ENCODE measurements at regions not wholly inside any gene's neighbourhood (a gene's known extent, or its start where the extent isn't known, plus 50 kb on each side); places are given as distances from the start of the nearest gene placed in this dataset.

DNA sequence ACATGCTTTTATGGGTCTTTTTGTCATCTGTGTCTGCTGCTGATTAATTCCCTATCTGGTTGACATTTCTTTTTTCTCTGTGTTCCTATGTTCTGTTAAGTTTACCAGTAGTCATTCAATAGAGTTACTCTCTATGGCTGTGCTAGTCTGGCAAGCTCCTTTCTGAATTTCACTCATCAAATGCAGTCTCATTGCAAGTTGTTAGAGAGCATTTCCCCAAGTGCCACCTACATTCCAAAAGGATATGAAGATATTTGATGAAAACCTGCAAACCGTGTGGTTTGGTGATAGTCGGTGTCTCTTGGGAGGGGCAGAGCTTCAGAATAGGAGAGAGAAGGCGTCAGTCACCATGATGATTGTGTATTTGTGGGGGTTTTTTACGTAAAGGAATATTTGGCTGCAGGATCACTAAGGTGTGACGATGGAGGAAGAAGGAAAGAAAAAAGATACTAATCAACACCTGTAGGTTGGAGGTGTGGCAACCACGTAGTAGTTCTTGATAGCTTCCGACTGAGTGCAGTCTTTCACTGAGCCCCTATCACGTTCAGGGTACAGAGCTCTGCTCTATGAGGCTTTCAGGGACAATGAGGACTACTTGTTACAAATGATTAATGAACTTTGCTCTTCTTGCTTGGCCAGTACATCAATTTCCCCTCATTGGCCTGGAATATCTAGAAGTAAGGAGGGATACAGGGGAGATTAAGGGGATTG lies 73.1 kb upstream of the TNFAIP3 start:
- H3K27me3 ChIP-seq (ENCODE audit: control insufficient read depth, insufficient read depth, low read length), result no peaks in the 10 kb centered on the region
- H3K4me3 ChIP-seq (ENCODE audit: insufficient read depth, low read depth, low read length), result no peak overlapping the region
- H3K36me3 ChIP-seq (replicated peaks; ENCODE audit: control insufficient read depth, insufficient read depth, low read length), result no peaks in the 10 kb centered on the region
- DNase-seq, result no peak

DNA sequence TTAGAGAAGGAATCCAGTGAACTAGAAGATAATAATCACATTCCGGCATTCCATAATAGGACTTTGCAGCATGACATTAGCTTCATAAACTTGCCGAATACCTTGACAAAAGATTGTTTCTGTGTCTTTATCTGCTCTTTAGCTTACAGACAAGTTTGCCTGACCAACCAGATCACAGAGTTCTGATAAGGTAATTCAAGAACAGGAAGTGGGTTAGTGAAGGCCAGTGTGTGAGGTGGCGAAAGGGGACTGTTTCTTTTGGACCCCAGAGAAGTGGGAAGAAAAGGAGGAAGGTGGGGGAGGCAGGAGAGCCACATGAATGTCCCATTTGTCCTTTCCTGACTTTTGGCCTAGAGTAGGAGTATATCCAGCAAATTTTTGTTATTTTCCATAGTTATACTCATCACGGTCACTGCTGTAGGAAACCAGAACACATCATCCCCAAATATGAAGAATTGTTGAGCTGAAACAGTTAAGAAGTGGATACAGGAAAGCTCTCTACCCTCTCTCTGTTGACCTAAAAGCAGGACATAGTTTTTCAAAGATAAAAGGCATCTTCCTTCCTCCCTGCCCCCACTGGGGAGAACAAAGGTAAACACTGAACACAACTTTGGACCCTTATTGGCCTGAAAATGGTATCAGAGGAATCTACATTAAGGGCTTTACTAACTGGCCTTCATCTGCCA lies 72.4 kb upstream of the TNFAIP3 start:
- Histone ChIP-seq H3K36me3 (replicated peaks; ENCODE audit: control insufficient read depth, insufficient read depth, low read length) (no peaks in the 10 kb centered on the region), H3K27me3 (ENCODE audit: control insufficient read depth, insufficient read depth, low read length) (no peaks in the 10 kb centered on the region), H3K4me3 (ENCODE audit: insufficient read depth, low read depth, low read length) (no peak overlapping the region)
- no peak for DNase-seq

DNA sequence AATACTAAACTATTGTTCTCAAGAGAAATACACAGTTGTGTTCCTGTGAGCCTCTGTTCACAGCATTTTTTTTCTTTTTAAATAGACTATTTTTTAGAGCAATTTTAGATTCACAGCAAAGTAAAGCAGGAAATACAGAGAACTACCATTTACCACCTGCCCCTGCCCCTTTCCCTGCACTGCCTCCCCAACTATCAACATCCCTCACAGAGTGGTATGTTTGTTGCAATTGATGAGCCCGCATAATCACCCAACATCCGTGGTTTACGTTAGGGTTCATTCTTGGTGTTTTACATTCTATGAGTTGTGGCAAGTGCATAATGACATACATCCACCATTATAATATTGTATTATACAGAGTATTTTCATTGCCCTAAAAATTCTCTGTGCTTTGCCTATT lies 71.6 kb upstream of the TNFAIP3 start:
- no peak overlapping the region for H3K4me3 ChIP-seq (ENCODE audit: insufficient read depth, low read depth, low read length)
- H3K27me3 ChIP-seq (ENCODE audit: control insufficient read depth, insufficient read depth, low read length), result no peaks in the 10 kb centered on the region
- H3K36me3 ChIP-seq (replicated peaks; ENCODE audit: control insufficient read depth, insufficient read depth, low read length), result no peaks in the 10 kb centered on the region
- no peak for DNase-seq

DNA sequence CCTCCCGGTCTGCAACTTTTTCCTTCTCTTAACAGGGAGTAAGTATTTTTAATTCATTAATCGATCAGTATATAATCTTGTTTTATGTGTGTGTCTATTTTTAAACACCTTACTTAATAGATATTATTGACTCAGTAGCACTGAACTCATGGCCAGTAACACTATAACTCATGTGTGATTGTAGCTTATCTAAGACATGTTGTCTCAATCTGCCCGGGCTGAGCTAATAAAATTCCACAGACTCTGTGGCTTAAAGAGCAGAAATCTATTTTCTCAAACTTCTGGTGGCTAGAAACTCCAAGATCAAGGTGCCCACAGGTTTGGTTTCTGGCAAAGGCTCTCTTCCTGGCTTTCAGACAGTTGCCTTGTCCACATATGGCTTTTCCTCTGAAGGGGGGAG lies 68.8 kb upstream of the TNFAIP3 start:
- H3K36me3 ChIP-seq (replicated peaks; ENCODE audit: control insufficient read depth, insufficient read depth, low read length), result no peaks in the 10 kb centered on the region
- no peak overlapping the region for H3K4me3 ChIP-seq (ENCODE audit: insufficient read depth, low read depth, low read length)
- DNase-seq, result no peak
- no peaks in the 10 kb centered on the region for H3K27me3 ChIP-seq (ENCODE audit: control insufficient read depth, insufficient read depth, low read length)

DNA sequence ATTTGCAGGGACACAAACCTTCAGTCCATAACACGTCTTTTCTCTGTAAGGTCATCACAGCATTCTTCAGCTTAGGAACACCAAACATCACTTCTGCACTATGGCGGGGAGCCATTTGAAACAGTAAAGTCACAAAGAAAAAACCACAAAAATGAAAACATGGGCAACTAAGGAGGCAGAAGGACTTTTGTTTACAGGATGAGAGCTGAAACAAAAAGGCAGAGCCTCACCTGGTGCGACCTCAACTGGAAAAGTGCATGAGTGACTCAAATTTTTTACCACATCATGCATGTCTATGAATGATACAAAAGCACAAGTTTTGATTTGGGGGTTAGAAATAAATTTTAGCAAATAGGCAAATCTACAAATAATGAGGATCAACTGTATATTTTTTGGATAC lies 68.2 kb upstream of the TNFAIP3 start:
- DNase-seq, result no peak

DNA sequence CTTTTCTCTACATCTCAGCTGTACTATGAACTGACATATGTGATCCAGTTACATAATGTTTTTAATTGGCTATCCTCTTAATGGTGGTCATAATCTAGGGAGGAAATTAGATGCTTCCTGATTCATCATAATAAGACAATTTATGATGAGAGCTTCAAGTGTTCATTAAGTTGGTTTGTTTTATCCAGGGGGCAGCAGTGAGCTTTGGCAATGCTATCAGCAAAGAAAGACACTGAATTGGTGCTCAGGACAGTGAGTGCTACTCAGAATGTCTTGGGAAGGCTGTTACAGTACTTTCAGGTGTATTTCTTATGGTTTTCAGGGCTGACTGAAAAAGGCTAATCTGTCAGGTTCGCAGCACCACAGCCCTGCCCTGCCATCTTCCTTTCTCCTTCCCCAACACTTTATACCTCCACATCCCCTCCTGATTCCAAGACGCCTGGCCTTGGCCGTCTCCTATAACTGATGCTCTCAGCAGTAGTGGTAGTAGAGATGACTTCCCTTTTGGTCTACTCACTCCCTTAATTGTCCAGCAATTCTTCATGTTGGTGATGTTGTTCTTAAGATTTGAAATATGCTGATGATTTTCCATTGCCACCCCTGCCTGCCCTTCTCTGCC lies 67.0 kb upstream of the TNFAIP3 start:
- no peaks in the 10 kb centered on the region for H3K36me3 ChIP-seq (replicated peaks; ENCODE audit: control insufficient read depth, insufficient read depth, low read length)
- H3K4me3 ChIP-seq (ENCODE audit: insufficient read depth, low read depth, low read length), result no peak overlapping the region
- no peaks in the 10 kb centered on the region for H3K27me3 ChIP-seq (ENCODE audit: control insufficient read depth, insufficient read depth, low read length)
- DNase-seq, result peak; percentile 22

More for the DNA sequence above, 68.2 kb upstream of the TNFAIP3 start:
- no peak overlapping the region for H3K4me3 ChIP-seq (ENCODE audit: insufficient read depth, low read depth, low read length)
- no peaks in the 10 kb centered on the region for H3K36me3 ChIP-seq (replicated peaks; ENCODE audit: control insufficient read depth, insufficient read depth, low read length)
- no peaks in the 10 kb centered on the region for H3K27me3 ChIP-seq (ENCODE audit: control insufficient read depth, insufficient read depth, low read length)

DNA sequence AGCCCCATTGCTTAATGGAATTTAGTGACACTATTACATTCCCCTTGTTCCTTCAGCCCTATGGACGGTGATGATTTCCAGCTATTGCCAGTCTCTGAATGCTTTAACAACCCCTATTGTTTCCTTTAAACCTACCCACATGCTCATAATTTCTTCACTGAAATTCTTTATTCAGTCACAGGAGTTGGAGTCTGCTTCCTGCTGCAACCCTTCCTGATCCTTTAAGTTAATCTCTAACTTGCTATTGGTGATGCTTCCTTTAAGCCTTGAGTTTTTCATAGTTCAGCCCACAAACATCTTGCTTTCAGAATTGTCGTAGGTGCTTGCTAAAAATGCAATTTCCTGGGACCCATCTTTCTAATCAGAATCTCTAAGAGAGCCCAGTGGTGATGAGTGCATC lies 66.3 kb upstream of the TNFAIP3 start:
- DNase-seq, result no peak
- Histone ChIP-seq H3K36me3 (replicated peaks; ENCODE audit: control insufficient read depth, insufficient read depth, low read length) (no peaks in the 10 kb centered on the region), H3K4me3 (ENCODE audit: insufficient read depth, low read depth, low read length) (no peak overlapping the region), H3K27me3 (ENCODE audit: control insufficient read depth, insufficient read depth, low read length) (no peaks in the 10 kb centered on the region)

DNA sequence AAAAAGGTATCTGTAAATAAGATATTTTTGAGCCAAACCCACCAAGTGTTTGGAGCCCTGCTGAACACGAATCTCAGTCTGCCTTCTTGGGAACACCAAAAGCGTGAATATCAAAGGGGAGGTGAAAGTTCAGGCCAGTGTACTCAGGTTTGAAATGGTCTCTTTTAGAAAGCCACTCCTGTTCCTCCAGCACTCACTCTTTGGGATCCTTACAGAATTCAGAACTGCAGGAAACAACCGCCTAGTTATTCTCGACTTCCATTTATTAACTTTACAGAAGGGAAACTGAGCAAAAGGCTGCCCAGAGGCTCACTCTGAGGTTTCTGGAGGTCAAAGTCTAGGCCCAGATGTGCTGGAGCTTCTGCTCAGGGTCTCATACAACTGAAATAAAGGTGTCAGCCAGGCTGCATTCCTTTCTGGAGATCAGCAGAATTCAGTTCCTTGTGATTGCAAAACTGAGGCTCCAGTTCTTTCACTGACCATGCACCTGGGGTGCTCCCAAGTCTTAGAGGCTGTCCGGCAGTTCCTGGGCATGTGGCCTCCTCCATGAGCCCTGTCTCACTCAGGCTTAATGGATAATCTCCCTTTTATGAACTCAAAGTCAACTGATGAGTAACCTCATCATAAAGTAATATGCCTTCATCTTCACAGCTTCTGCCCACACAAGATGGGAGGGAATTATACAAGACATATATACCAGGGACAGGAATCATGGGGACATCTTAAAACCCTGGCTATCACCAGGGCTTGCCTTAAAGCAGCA lies 65.5 kb upstream of the TNFAIP3 start:
- H3K27me3 ChIP-seq (ENCODE audit: control insufficient read depth, insufficient read depth, low read length), result no peaks in the 10 kb centered on the region
- DNase-seq, result no peak
- no peak overlapping the region for H3K4me3 ChIP-seq (ENCODE audit: insufficient read depth, low read depth, low read length)
- H3K36me3 ChIP-seq (replicated peaks; ENCODE audit: control insufficient read depth, insufficient read depth, low read length), result no peaks in the 10 kb centered on the region

DNA sequence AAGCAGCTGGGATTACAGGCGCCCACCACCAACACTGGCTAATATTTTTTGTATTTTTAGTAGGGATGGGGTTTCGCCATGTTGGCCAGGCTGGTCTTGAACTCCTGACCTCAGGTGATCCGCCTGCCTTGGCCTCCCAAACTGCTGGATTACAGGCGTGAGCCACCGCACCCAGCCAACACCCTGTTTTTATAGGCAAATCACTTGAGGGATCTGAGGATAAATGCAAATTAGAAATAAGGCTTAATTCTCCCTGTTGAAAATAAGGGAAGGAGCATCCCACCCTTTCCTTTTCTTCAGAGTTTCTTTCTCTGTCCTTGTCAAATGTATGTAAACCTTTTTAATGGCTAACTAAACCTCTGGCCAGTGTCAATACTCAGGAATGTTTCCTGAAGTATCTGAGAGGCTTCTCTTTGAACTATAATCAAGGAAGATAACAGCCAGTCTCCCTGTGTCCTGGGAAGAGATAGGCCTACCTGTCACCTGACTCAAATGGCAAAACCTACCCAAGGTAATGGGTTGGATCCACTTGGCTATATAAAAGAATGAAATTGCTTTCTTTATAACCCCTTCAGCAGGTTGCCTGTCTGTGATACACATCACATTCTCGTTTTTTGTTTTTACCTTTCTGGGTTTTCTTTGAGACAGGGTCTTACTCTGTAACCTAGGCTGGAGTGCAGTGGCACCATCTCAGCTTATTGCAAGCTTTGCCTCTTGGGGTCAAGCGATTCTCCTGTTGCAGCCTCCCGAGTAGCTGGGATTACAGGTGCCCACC lies 64.5 kb upstream of the TNFAIP3 start:
- Histone ChIP-seq H3K27me3 (ENCODE audit: control insufficient read depth, insufficient read depth, low read length) (no peaks in the 10 kb centered on the region), H3K4me3 (ENCODE audit: insufficient read depth, low read depth, low read length) (no peak overlapping the region), H3K36me3 (replicated peaks; ENCODE audit: control insufficient read depth, insufficient read depth, low read length) (no peaks in the 10 kb centered on the region)
- DNase-seq, result no peak

DNA sequence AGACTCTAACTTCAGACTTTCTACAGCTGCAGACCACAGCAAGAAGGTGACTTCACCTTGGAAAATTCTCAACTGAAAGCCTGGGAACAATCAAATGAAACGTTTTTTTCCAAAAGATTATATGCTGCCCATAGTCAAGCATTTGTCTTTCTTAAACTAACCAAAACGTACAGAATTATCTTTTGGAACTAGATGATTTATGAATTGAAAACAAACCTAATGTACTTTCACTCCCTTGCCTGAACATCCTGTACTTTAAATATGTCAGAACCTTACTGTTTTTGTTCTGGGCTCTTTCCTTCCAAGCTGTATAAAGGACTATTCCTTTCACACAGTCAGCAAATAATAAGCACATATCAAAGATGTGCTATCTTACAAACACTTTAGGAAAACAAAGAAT lies 62.4 kb upstream of the TNFAIP3 start:
- no peaks in the 10 kb centered on the region for H3K27me3 ChIP-seq (ENCODE audit: control insufficient read depth, insufficient read depth, low read length)
- no peak for DNase-seq
- H3K4me3 ChIP-seq (ENCODE audit: insufficient read depth, low read depth, low read length), result no peak overlapping the region
- H3K36me3 ChIP-seq (replicated peaks; ENCODE audit: control insufficient read depth, insufficient read depth, low read length), result no peaks in the 10 kb centered on the region

DNA sequence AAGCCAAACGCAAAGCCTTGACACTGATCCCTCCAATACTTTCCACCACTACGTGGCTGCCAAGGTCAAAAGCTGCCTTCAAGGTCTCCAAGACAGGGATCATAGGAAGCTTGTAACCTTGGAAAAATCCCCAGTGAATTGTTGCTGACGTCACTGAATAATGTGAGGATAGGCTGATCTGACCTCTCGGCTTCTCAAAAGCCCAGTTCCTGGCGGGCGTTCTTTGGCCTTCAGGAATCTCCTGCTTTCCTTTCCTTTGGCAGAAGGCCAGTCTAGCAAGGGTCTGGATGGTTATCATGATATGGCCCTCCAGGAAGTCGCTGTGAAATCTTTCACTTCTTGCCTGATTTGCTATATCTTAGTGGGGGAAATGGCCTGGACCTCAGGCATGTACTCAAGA lies 61.4 kb upstream of the TNFAIP3 start:
- no peak overlapping the region for H3K4me3 ChIP-seq (ENCODE audit: insufficient read depth, low read depth, low read length)
- H3K36me3 ChIP-seq (replicated peaks; ENCODE audit: control insufficient read depth, insufficient read depth, low read length), result no peaks in the 10 kb centered on the region
- no peaks in the 10 kb centered on the region for H3K27me3 ChIP-seq (ENCODE audit: control insufficient read depth, insufficient read depth, low read length)
- DNase-seq, result no peak

DNA sequence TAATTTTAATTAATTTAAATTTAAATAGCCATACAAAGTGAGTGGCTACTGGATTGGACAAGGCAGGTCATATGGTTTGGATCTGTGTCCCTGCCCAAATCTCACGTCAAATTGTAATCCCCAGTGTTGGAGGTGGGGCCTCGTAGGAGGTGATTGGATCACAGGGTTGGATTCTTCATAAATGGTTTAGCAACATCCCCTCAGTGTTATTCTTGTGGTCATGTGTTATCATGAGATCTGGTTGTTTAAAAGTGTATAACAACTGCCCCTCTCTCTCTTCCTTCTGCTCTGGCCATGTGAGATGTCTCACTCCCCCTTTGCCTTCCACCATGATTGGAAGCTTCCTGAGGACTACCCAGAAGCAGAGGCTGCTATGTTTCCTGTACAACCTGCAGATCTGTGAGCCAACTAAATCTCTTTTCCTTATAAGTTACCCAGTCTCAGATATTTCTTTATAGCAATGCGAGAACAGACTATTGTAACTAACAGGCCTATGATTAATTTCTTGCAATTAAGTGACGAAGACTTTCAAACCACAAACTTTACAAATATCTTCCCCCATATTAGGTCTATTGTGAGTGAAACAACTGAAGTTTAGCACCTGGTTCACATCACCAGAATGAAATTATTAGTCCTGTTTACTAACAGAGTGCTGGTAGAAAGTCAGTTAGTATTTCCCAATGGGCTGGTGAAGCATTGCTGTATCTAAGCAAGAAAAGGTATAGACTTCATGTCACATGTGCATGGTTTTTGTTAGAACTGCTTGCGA lies 60.0 kb upstream of the TNFAIP3 start:
- Histone ChIP-seq H3K4me3 (ENCODE audit: insufficient read depth, low read depth, low read length) (no peak overlapping the region), H3K27me3 (ENCODE audit: control insufficient read depth, insufficient read depth, low read length) (no peaks in the 10 kb centered on the region), H3K36me3 (replicated peaks; ENCODE audit: control insufficient read depth, insufficient read depth, low read length) (no peaks in the 10 kb centered on the region)
- DNase-seq, result no peak

DNA sequence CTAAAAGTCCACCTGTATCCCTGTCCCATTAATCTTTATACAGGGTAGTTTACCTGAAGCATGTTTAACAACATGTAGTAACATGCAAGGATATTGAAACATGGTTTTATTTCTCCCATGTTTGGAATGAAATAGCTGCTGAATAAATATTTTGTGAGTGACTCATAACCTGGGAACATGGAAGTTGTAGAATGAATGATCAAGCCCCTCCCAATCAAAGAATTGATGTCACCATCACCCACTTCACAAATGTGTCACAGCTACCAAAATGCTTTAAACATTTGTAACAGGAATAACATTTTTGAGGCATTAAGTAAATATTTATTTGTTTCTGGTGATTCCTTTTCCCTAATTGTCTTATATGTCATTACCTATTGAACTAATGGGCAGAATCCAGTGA lies 58.9 kb upstream of the TNFAIP3 start:
- Histone ChIP-seq H3K4me3 (ENCODE audit: insufficient read depth, low read depth, low read length) (no peak overlapping the region), H3K27me3 (ENCODE audit: control insufficient read depth, insufficient read depth, low read length) (no peaks in the 10 kb centered on the region)
- no peak for DNase-seq

More for the DNA sequence above, 58.9 kb upstream of the TNFAIP3 start:
- no peaks in the 10 kb centered on the region for H3K36me3 ChIP-seq (replicated peaks; ENCODE audit: control insufficient read depth, insufficient read depth, low read length)
